Mesothelial cell of epicardium (in vitro differentiated cells): ENCODE measurements at regions not wholly inside any gene's neighbourhood (a gene's known extent, or its start where the extent isn't known, plus 50 kb on each side); places are given as distances from the start of the nearest gene placed in this dataset.

Source experiments
- DNase-seq, 2 experiments: peaks; one replicate each; pipeline ENCODE4 v3.0.0; 2021; ENCODE audit warnings: low spot score in 2 of 2; ENCODE audit not compliant: unreplicated experiment in 2 of 2
- H3K27ac Mint-ChIP-seq: 2 replicates; pipeline ENCODE4 v1.8.0; 2021; ENCODE audit warnings: mixed read lengths
- H3K27me3 Mint-ChIP-seq: 2 replicates; pipeline ENCODE4 v1.8.0; 2021; ENCODE audit warnings: low read depth, mixed read lengths
- H3K36me3 Mint-ChIP-seq: 2 replicates; pipeline ENCODE4 v1.8.0; 2021; ENCODE audit warnings: mixed read lengths
- H3K4me1 Mint-ChIP-seq: 2 replicates; pipeline ENCODE4 v1.8.0; 2021; ENCODE audit warnings: mixed read lengths
- H3K4me3 Mint-ChIP-seq: 2 replicates; pipeline ENCODE4 v1.8.0; 2021; ENCODE audit warnings: mild to moderate bottlenecking, moderate library complexity, mixed read lengths
- H3K9me3 Mint-ChIP-seq: 2 replicates; pipeline ENCODE4 v1.8.0; 2021; ENCODE audit warnings: mixed read lengths
- TF ChIP-seq, protein P1 (sequence below): fragments of 200-600 bp; sonication (generic); IDR thresholded peaks from one replicate; pipeline ENCODE4 v1.5.0; 2021; ENCODE audit warnings: antibody characterized with exemption; ENCODE audit not compliant: unreplicated experiment

DNA sequence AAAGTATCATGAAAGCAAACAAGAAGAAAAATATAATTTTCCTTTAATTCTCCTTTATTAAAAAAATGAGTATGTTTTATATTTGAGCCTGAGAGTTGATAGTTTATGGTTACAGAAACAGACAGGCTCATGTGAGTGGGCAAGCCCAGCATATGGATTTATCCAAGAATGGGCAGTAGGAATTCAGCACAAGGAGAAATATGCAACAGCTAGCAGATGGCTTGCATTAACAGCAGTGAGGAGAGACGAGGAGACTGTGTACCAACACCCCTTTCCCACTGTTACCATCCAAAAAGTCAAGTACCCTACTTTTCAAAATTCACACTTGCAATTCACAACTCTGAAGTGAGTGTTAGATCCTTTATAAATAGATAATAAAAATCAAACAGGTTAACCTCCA, 1760.2 kb upstream of the TENM3 start:
- Mint-ChIP-seq H3K36me3 (peaks cover 4% of the 10 kb centered on the region), H3K27me3 (no peaks in the 10 kb centered on the region), H3K4me3 (no peak overlapping the region), H3K27ac (no peak overlapping the region), H3K4me1 (peaks cover 11% of the 10 kb centered on the region), H3K9me3 (peaks cover 5% of the 10 kb centered on the region)
- TF ChIP-seq, protein P1, sequence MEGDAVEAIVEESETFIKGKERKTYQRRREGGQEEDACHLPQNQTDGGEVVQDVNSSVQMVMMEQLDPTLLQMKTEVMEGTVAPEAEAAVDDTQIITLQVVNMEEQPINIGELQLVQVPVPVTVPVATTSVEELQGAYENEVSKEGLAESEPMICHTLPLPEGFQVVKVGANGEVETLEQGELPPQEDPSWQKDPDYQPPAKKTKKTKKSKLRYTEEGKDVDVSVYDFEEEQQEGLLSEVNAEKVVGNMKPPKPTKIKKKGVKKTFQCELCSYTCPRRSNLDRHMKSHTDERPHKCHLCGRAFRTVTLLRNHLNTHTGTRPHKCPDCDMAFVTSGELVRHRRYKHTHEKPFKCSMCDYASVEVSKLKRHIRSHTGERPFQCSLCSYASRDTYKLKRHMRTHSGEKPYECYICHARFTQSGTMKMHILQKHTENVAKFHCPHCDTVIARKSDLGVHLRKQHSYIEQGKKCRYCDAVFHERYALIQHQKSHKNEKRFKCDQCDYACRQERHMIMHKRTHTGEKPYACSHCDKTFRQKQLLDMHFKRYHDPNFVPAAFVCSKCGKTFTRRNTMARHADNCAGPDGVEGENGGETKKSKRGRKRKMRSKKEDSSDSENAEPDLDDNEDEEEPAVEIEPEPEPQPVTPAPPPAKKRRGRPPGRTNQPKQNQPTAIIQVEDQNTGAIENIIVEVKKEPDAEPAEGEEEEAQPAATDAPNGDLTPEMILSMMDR = no peak
- no peak for DNase-seq

DNA sequence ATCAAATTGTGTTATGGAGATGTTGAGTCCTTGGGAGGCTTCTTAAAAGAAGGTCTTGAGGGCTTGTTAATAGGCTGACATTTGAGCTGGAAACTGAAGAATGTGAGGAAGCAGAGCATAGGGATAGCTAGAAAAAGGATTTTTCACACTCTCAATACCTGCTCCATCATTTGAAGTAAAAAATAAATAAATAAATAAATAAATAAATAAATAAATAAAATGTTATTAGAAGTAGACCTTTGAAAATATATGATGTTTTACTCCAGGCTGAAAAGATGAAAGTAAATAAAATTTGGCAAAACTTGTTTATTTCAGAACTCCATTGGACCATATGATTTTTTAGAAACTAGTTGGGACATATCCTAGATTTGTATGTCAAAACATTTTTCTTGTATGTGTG, 1757.8 kb upstream of the TENM3 start:
- DNase-seq = no peak
- peaks cover 4% of the 10 kb centered on the region for H3K36me3 Mint-ChIP-seq
- TF ChIP-seq, protein P1 = no peak
- no peak overlapping the region for H3K27ac Mint-ChIP-seq
- no peaks in the 10 kb centered on the region for H3K27me3 Mint-ChIP-seq
- H3K9me3 Mint-ChIP-seq = peaks cover 5% of the 10 kb centered on the region
- no peak overlapping the region for H3K4me3 Mint-ChIP-seq
- peaks cover 8% of the 10 kb centered on the region for H3K4me1 Mint-ChIP-seq

DNA sequence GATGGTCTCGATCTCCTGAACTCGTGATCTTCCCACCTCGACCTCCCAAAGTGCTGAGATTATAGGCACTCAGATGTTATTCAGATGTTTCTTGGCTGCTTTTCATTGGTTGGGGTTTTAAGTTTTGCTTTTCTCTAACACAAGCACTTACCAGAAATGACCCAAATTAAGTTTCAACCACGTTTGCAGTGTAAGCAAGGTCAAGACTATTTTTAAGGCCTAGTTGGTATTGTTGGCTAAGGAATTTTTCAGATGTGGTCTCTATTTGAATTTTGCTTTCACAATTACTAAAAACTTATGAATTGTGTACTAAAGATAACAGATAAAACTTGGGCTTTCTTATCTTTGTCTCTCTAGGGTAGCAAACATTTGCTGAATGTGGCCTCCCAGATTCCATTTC, 1756.9 kb upstream of the TENM3 start:
- TF ChIP-seq, protein P1 = no peak
- H3K4me1 Mint-ChIP-seq = no peaks in the 10 kb centered on the region
- H3K27me3 Mint-ChIP-seq = no peaks in the 10 kb centered on the region
- H3K4me3 Mint-ChIP-seq = no peak overlapping the region
- DNase-seq = no peak
- H3K27ac Mint-ChIP-seq = no peak overlapping the region
- peaks cover 5% of the 10 kb centered on the region for H3K9me3 Mint-ChIP-seq
- peaks cover 4% of the 10 kb centered on the region for H3K36me3 Mint-ChIP-seq

DNA sequence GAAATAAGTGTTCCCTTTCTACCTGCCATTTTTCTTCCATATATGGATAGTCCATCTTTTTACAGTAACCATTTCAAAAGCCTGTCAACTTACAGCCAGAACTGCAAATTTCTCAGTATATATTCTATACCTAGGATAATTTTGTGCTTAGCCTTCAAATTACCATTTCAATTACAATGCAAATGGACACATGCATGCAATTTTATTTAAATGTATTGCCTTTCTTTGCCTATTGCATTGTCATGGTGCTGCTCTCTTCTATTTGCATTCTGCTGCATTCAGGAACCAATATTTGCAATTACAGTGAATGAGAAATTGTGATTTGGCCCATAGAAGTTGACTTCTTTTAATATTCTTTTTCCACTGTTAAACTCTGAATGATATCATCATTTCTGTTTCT, 1753.4 kb upstream of the TENM3 start:
- no peaks in the 10 kb centered on the region for H3K27me3 Mint-ChIP-seq

DNA sequence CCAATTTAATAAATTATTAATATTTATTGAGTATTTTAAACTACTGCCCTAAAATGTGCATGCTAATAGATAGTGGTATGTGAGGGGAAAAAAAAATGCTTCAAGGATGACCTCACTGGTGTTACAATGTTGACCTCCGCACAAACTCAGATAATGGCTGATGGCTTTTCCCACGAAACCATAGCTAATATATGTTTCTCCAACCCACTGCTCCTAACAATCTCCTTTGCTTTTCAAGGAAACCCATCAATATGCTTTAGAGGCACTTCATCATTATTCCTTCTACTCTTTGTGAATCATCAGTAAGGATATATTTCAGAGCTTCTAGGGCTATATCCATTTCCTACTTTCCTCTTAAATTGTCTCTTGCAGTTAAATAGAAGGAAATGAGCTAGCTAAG, 1752.0 kb upstream of the TENM3 start:
- H3K4me3 Mint-ChIP-seq = no peak overlapping the region
- H3K9me3 Mint-ChIP-seq = no peaks in the 10 kb centered on the region
- no peak for DNase-seq
- H3K27ac Mint-ChIP-seq = no peak overlapping the region
- TF ChIP-seq, protein P1 = no peak
- no peaks in the 10 kb centered on the region for H3K4me1 Mint-ChIP-seq
- H3K27me3 Mint-ChIP-seq = no peaks in the 10 kb centered on the region
- peaks cover 4% of the 10 kb centered on the region for H3K36me3 Mint-ChIP-seq

More for the DNA sequence above, 1753.4 kb upstream of the TENM3 start:
- peaks cover 5% of the 10 kb centered on the region for H3K9me3 Mint-ChIP-seq
- H3K4me3 Mint-ChIP-seq = no peak overlapping the region
- H3K27ac Mint-ChIP-seq = no peak overlapping the region
- H3K4me1 Mint-ChIP-seq = no peaks in the 10 kb centered on the region
- peaks cover 4% of the 10 kb centered on the region for H3K36me3 Mint-ChIP-seq
- TF ChIP-seq, protein P1 = no peak
- DNase-seq = no peak

DNA sequence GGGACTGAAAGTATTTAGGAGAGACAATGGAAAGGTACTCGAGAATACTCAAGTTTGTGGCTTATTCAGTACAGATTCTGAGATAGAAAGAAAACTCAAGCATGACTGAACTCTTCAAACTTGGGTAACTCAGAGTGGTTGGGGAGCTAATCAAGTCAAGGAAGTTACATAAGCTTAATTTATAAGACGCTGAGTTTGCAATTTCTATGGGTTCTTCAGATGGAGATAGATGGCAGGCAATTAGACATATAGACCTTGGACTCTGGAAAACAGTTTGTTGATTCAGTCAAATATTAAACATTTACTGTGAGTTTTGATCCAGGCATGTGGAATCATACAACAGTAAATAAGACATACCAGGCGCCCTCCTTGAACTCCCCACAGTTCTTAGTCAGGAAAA, 1749.9 kb upstream of the TENM3 start:
- no peaks in the 10 kb centered on the region for H3K4me1 Mint-ChIP-seq
- H3K36me3 Mint-ChIP-seq = no peaks in the 10 kb centered on the region
- H3K27ac Mint-ChIP-seq = no peak overlapping the region
- no peak overlapping the region for H3K4me3 Mint-ChIP-seq
- DNase-seq = no peak
- H3K9me3 Mint-ChIP-seq = peaks cover 1% of the 10 kb centered on the region
- no peaks in the 10 kb centered on the region for H3K27me3 Mint-ChIP-seq
- TF ChIP-seq, protein P1 = no peak
